ENCODE measurements at regions not wholly inside any gene's neighbourhood (a gene's known extent, or its start where the extent isn't known, plus 50 kb on each side); places are given as distances from the start of the nearest gene placed in this dataset.
"Not testable (repeated sequence)": the region's sequence is repeated elsewhere in the genome, so short reads cannot be mapped to it uniquely, and the experiment has no call there.

GRCh38 chrX:121579016-121579760 lies 531.8 kb downstream of the GLUD2 start:
- no peak for DNase-seq (ENCODE audit: low spot score)
- intact Hi-C loops (cut with DNase I) = loop anchor here (5.0 kb wide), 1 partner anchor 787 kb away; no protein-coding TSS in a partner anchor

GRCh38 chrX:121581885-121582284 lies 534.5 kb downstream of the GLUD2 start:
- intact Hi-C loops (cut with DNase I) = no loop called here
- DNase-seq (ENCODE audit: low spot score) = no peak

GRCh38 chrX:121585626-121586025 lies 538.2 kb downstream of the GLUD2 start:
- intact Hi-C loops (cut with DNase I) = no loop called here
- no peak for DNase-seq (ENCODE audit: low spot score)

- no peak for DNase-seq (ENCODE audit: low spot score)
- intact Hi-C loops (cut with DNase I) = no loop called here
These were observed 545.5 kb downstream of the GLUD2 start for GRCh38 chrX:121592884-121593283.

- intact Hi-C loops (cut with DNase I) = no loop called here
- no peak for DNase-seq (ENCODE audit: low spot score)
These were observed 550.9 kb downstream of the GLUD2 start for GRCh38 chrX:121598356-121598755.

- intact Hi-C loops (cut with DNase I) = no loop called here
- no peak for DNase-seq (ENCODE audit: low spot score)
These were observed 587.7 kb downstream of the GLUD2 start for GRCh38 chrX:121635141-121635540.

- DNase-seq (ENCODE audit: low spot score) = no peak
- intact Hi-C loops (cut with DNase I) = no loop called here
These were observed 592.4 kb downstream of the GLUD2 start for GRCh38 chrX:121639781-121640180.

- intact Hi-C loops (cut with DNase I) = no loop called here
- no peak for DNase-seq (ENCODE audit: low spot score)
These were observed 594.1 kb downstream of the GLUD2 start for GRCh38 chrX:121641560-121641959.

- no peak for DNase-seq (ENCODE audit: low spot score)
- intact Hi-C loops (cut with DNase I) = no loop called here
These were observed 595.0 kb downstream of the GLUD2 start for GRCh38 chrX:121642415-121642814.

- intact Hi-C loops (cut with DNase I) = no loop called here
- DNase-seq (ENCODE audit: low spot score) = no peak
These were observed 602.0 kb downstream of the GLUD2 start for GRCh38 chrX:121649417-121649816.

GRCh38 chrX:121655276-121655675 lies 607.9 kb downstream of the GLUD2 start:
- no peak for DNase-seq (ENCODE audit: low spot score)
- intact Hi-C loops (cut with DNase I) = no loop called here

GRCh38 chrX:121666171-121666570 lies 618.8 kb downstream of the GLUD2 start:
- intact Hi-C loops (cut with DNase I) = no loop called here
- DNase-seq (ENCODE audit: low spot score) = no peak

- DNase-seq (ENCODE audit: low spot score) = no peak
- intact Hi-C loops (cut with DNase I) = no loop called here
These were observed 624.2 kb downstream of the GLUD2 start for GRCh38 chrX:121671649-121672048.

GRCh38 chrX:121709236-121709635 lies 661.8 kb downstream of the GLUD2 start:
- DNase-seq (ENCODE audit: low spot score); intact Hi-C loops (cut with DNase I): not testable (repeated sequence)

- intact Hi-C loops (cut with DNase I) = no loop called here
These were observed 686.1 kb downstream of the GLUD2 start for GRCh38 chrX:121733514-121733913.

GRCh38 chrX:121746105-121746504 lies 698.7 kb downstream of the GLUD2 start:
- intact Hi-C loops (cut with DNase I) = no loop called here

More at GRCh38 chrX:121733514-121733913, 686.1 kb downstream of the GLUD2 start:
- DNase-seq (ENCODE audit: low spot score) = no peak

GRCh38 chrX:121753602-121754001 lies 706.2 kb downstream of the GLUD2 start:
- intact Hi-C loops (cut with DNase I); DNase-seq (ENCODE audit: low spot score): not testable (repeated sequence)

More at GRCh38 chrX:121746105-121746504, 698.7 kb downstream of the GLUD2 start:
- no peak for DNase-seq (ENCODE audit: low spot score)

- intact Hi-C loops (cut with DNase I) = no loop called here
- no peak for DNase-seq (ENCODE audit: low spot score)
These were observed 706.9 kb downstream of the GLUD2 start for GRCh38 chrX:121754301-121754700.

GRCh38 chrX:121755541-121755940 lies 708.1 kb downstream of the GLUD2 start:
- no peak for DNase-seq (ENCODE audit: low spot score)
- intact Hi-C loops (cut with DNase I) = no loop called here

- DNase-seq (ENCODE audit: low spot score) = no peak
- intact Hi-C loops (cut with DNase I) = no loop called here
These were observed 714.4 kb downstream of the GLUD2 start for GRCh38 chrX:121761845-121762244.

GRCh38 chrX:121763671-121764070 lies 716.3 kb downstream of the GLUD2 start:
- intact Hi-C loops (cut with DNase I) = no loop called here
- DNase-seq (ENCODE audit: low spot score) = no peak

GRCh38 chrX:121768210-121768609 lies 720.8 kb downstream of the GLUD2 start:
- intact Hi-C loops (cut with DNase I); DNase-seq (ENCODE audit: low spot score): not testable (repeated sequence)

All from cardiac septum (tissue), 1 donor.